Suppressor macrophage treated with lipopolysaccharide for 4 hours (primary cell): ENCODE measurements at regions not wholly inside any gene's neighbourhood (a gene's known extent, or its start where the extent isn't known, plus 50 kb on each side); places are given as distances from the start of the nearest gene placed in this dataset.

Experiments
- DNase-seq: peaks from one replicate; pipeline ENCODE4 v3.0.0-alpha.2; 2020

- no peak for DNase-seq
These were observed 200.3 kb upstream of the FAM83B start for GRCh38 chr6:54646069-54646950.

- no peak for DNase-seq
These were observed 199.5 kb upstream of the FAM83B start for GRCh38 chr6:54646951-54647664.

- DNase-seq, result no peak
These were observed 192.2 kb upstream of the FAM83B start for GRCh38 chr6:54654381-54654780.

DNA sequence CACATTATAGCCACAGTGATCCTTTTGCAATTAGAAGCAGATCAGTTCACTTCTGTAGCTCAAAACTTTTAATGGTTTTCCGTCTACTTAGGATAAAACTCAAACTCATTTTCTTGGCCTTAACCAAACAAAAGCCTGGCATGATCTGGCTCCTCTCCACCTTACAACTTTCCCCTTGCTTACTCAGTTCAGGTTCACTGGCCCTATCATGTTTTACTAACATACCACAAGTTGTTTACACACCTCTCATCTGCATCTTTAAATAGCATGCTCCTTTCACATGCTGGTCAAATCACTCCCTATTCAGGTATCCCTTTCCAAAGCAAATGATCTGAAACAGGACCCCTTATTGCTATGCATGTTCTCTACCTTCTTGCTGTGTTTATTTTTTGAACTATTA is 191.4 kb upstream of the FAM83B start:
- DNase-seq, result no peak

DNA sequence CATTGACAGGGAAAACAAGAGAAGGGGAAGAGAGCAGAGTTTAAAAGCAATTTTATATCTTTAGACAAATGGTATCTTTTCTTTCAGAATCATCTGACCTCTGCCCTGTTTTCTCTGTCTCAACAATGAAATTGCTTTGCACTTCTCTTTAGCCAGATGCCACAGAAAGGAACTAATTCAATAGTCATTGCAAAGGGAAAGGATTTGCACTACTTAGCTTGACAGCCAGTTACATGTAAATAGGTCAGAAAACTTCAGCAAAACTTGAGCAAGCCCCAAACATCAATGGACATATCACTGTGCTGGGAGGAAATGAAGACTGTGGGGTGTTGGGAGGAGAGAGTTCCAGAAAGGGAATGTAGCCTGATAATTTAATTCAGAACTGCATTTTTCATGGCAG is 181.3 kb upstream of the FAM83B start:
- DNase-seq, result no peak

DNA sequence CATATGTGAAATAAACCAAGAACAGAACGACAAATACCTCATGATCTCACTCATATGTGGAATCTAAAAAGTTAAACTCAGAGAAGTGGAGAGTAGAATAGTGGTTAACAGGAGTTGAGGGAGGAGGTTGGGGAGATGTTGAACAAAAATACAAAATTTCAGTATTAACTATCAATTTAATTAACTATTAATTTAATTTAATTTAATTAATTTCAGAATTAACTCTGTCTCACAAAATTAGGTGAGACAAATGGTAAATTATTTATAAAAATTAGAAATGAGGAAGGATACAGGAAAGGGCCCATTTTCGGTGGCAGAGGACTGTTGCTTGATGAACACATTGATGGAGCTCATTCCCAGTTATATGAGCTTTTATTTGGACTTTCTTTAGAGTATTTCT is 166.0 kb upstream of the FAM83B start:
- no peak for DNase-seq

GRCh38 chr6:54681267-54681666 is 165.3 kb upstream of the FAM83B start:
- no peak for DNase-seq

DNA sequence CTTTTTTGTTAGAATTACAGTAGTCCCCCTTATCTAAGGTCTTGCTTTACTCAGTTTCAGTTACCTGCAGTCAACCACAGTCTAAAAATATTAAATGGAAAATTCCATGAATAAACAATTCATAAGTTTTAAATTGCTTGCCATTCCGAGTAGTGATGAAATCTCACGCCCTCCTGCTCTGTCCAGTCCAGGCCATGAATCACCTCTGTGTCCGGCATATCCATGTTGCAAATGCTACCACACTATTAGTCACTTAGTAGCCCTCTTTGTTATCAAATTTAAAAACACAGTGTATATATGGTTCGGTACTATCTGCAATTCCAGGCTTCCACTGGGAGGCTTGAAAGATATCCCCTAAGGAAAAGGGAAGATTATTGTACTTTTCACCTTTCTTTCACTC is 164.6 kb upstream of the FAM83B start:
- DNase-seq, result no peak

- DNase-seq, result no peak
These were observed 157.0 kb upstream of the FAM83B start for GRCh38 chr6:54689620-54690019.

GRCh38 chr6:54690596-54690995 is 156.0 kb upstream of the FAM83B start:
- DNase-seq, result no peak

DNA sequence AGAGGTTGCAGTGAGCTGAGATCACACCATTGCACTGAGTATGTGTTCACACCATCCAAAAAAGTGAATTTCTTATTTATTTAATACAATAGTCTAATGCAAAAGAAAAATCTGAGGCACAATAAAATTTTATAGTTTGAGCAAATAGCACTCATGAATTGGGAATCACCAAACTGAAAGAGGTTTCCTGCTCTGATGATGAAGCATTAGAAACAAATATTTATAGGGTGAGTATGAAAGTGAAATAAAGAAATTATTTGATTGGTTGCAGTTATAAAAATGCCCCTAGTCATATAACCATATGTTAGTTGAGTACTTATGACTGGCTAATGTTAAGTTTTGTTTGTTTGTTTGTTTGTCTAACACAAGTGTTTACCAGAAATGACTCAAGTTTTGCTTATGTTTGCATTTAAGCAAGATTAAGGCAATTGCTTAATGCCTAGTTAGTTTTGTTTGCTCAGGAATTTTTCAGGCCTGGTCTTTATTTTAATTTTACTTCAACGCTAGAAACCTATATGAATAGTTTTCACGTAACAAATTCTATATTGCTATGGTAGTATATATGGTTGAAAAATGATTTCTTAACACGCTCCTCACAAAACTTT is 151.5 kb upstream of the FAM83B start:
- no peak for DNase-seq

DNA sequence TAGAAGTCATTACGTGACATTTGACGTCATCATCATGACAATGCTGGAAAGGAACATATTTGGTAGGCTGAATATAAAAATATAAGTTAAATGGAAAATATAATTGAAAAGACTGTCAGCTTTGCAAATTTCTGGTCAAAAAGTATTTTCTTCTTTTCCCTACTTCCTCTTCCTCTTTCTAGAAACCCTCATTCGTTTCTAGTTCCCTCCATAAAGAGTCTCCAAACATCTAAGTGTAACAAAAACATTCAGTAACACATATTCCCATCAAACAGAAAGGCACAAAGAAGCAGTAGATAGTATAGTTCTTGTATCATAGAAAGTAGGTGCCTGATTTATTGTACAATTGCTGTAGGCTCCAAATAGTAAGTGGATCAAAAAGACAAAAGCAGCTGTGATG is 150.8 kb upstream of the FAM83B start:
- DNase-seq, result peak; percentile 5

DNA sequence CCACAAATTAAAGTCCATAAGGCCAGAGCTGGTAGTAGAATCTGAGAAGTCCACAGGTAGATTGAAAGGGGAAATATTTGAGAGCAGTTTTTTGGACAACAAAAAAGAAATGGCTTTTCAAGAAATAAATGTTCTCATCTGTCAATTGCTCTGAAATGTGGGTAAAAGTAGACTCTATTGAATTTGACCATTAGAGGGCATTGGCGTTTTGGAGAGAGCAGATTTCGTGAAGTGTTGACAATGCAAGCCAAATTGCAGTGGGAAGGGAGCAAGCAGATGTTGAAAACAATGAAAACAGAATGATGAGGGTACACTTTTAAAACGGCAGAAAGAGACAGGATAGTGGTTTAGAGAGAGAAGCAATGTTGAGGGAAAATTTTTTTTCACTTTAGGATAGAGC is 149.1 kb upstream of the FAM83B start:
- DNase-seq, result no peak

DNA sequence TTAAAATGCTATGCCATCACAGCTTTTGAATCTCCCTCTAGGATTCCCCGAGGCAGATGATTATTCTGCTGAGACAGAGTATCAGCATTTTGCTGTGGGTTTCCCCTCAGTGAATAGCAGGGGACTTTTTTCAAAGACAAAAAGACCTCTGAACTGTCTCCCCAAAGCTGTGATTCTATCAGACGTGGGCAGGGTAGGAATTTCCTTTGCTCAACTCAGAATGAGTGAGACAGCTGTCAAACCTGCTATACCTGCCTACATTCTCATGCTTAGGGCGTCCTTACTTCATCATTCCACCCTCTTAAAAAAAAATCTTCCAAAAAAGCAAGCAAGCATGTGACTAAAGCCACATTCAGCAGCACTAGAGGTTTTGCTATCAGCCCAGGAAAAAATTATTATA is 147.6 kb upstream of the FAM83B start:
- no peak for DNase-seq

DNA sequence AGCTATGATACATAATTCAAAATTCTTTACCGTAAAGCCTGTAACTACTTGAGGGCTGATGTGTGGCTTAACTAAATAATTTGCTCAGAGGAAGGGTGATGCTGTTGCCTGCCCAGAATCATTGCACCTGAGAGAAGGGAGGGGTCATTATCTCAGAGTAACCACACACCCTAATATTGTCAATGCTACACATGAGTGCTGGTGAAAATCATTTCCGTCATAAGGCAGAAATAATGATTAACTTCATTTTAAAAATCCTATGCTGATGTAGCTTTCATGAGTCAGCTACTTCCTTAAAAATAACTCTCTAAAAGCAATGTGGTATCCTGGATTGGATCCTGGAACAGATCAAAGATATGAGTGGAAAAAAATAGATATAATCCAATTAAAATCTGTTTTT is 146.4 kb upstream of the FAM83B start:
- no peak for DNase-seq

DNA sequence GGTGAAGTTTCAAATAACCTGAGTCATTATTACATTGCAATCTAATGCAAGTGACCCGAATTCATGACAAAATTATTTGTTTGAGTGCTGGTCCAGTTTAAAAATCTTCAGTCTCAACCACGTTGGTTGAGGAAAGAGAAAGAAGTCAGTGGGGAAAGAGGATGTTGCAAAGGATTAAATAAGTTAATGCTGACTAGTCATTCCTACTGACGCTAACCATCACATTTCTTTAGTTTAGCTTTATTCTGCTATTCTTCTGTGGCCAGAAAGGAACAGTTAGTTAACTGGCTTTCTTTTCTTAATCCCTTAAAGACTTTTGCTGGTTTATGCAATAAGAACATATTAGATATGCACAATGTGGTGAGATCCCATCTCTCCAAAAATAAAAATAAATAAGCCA is 143.8 kb upstream of the FAM83B start:
- no peak for DNase-seq

DNA sequence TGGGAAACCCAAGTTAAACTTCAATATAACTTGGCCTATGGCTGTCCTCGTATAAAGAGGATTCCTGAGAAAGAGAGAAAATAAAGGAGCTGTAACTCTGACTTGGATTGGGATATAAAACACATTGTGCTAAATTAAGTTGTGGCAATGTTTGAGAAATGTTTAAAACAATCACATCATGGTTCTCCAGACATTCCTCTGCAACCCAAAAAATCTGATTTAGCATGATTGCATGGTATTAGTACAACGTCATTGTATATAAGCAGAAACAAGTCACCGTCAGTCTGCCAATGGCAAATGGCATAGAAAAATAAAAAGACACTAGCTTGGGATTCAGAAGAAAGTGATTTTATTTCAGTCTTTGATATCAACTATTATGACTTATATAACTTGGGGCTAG is 140.2 kb upstream of the FAM83B start:
- no peak for DNase-seq

DNA sequence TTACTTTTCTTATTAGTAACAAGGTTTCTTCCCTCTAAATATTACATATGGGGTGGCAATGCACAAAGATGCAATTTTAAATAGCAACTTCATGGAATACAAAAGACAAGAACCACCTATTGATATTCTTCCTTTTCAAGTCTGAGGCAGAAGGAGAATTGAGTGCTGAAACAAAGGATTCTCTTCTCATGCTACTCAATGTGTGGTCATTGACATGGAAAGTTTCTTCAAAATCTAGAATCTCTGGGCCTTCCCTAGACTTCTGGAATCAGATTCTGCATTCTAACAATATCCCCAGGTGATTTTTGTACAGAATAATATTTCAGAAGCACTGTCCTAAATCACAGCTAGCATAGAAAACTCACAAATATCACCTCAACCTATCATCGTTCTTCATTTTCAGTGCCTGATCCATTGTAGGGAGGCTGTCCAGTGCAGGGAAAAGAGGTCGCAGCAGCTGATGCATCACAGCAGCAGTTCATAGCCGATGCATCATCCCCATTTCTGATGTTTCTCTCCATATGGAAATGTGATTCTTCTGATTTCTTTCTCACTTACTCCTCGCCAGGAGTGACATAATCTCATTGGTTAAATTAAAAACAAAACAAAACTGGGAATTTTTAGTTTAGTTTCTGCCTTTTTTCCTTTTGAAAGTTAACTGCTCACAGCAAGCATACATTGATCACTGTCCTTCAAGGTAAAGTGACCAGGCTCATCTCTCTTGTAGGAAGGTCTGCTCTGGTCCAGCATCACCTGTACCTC is 139.5 kb upstream of the FAM83B start:
- DNase-seq, result no peak

DNA sequence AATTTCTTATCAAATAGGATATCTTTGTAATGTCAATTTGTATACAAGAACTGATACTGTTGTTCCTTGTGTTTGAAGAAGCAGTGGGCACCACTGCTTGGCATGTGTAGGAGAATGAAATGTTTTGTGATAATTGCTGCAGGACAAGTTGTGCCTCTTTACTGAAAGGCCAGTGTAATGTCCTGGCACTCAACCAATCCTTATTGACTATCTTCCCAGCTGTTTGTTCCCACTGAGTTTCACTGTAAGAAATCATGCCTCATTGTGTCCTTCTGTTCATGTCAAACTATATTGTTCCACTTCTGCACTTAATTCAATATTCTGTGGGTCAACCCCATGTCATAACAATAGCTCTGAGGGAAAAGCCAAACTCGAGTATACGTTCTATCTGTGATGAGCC is 136.1 kb upstream of the FAM83B start:
- DNase-seq, result no peak

DNA sequence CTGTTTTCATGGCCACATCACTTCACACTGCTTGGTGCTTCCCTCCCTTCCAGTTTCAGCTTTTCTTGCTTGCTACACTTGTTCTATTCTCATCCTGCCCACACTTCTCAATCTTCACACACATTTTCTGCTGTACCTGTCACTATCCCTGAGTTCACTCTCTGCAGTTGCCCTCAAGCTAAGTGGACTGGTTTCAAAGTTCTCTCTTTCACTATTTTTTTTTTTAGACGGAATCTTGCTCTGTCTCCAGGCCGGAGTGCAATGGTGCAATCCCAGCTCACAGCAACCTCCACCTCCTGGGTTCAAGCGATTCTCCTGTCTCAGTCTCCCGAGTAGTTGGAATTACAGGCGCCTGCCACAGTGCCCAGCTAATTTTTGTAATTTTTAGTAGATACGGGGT is 130.6 kb upstream of the FAM83B start:
- DNase-seq, result no peak

DNA sequence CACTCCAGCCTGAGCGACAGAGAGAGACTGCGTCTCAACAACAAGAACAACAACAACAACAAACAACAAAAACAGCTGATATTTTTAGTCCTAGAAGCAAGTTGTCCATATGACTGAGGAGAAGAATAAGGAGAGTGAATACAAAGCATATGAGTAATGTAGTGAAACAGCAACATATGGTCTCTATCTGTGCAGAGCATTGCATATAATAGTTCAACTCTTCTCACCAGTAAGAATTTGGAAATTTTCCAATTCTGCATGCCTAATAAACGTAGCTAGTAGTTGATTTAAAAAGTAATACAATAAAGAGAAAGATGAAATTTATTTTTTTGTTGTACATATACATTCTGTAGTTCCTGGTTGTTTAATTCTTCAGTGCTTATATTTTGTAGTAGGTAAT is 129.7 kb upstream of the FAM83B start:
- no peak for DNase-seq

DNA sequence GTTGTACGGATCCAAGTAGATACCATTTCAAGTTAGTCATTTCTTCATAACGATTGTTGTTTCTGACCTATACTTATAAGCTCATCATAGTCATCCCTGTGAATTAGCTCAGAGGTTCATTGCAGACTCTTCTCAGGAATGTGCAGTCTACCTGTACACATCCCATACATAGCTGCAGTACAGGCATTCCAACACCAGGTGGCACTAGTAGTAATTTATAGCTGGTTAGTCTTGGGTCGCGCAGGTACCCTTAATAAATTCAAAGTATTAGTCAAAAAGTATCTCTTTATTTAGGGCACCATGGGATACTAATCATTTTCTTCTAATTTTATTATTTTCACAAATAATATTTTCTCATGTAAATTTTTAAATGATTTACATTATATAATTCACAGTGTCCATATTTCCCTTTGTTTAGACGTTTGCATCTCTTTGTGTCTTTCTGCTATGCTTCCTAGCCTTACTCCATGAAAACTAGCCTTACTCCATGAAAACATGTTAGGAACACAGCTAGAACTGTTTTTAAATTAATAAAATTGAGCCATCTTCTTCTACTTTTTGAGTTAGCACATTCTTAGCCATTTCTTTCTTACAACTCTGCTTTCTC is 128.6 kb upstream of the FAM83B start:
- DNase-seq, result peak; percentile 78

DNA sequence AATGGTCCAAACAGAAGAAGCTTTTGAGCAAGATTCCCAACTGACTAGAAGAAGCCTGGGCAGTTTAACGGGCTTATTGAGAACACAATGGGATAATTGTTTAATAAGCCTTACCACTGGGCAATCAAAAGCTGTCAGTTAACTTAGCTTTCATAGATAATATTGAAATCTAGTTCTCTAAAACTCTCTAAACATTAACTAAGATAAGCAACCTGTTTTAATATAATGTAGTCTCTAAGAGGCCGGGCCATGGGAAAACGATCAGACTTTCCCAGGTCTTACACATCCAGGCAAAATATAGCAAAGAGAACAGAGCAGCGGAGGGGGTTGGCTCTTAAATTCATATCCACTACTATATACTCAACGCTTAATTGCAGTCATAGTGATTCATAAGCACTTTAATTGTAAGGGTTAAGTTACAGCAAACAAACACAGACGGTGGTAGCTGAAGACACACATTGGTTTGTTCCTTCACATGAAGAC is 128.0 kb upstream of the FAM83B start:
- no peak for DNase-seq
